ENCODE measurements at regions not wholly inside any gene's neighbourhood (a gene's known extent, or its start where the extent isn't known, plus 50 kb on each side); places are given as distances from the start of the nearest gene placed in this dataset.

GRCh38 chr1:195831789-195832188 is 776.5 kb downstream of the KCNT2 start:
- DNase-seq (ENCODE audit: insufficient read length, low spot score) = no peak
- no peak for TF ChIP-seq POU2F2 (IDR thresholded peaks at IDR 0.05; ENCODE audit: low read depth, low read length)
- TF ChIP-seq TAF1 (IDR thresholded peaks at IDR 0.05; ENCODE audit: low read depth, low read length) = no peak
- TF ChIP-seq SPI1 (IDR thresholded peaks at IDR 0.05; ENCODE audit: low read depth, low read length) = no peak
- no peak for TF ChIP-seq POLR2A (IDR thresholded peaks at IDR 0.05; ENCODE audit: low read depth, low read length)
- no peak for TF ChIP-seq POLR2AphosphoS5 (IDR thresholded peaks at IDR 0.05; ENCODE audit: low read depth, low read length)
- TF ChIP-seq PAX5 (IDR thresholded peaks at IDR 0.05; ENCODE audit: insufficient read depth, low read length, severe bottlenecking) = no peak

GRCh38 chr1:195828325-195828724 is 779.9 kb downstream of the KCNT2 start:
- no peak for FAIRE-seq
- DNase-seq (ENCODE audit: insufficient read length, low spot score) = no peak
- TF ChIP-seq POLR2A (IDR thresholded peaks at IDR 0.05; ENCODE audit: low read depth, low read length) (no peak), TAF1 (IDR thresholded peaks at IDR 0.05; ENCODE audit: low read depth, low read length) (no peak), POLR2AphosphoS5 (IDR thresholded peaks at IDR 0.05; ENCODE audit: low read depth, low read length) (no peak), SPI1 (IDR thresholded peaks at IDR 0.05; ENCODE audit: low read depth, low read length) (no peak), POU2F2 (IDR thresholded peaks at IDR 0.05; ENCODE audit: low read depth, low read length) (no peak), PAX5 (IDR thresholded peaks at IDR 0.05; ENCODE audit: insufficient read depth, low read length, severe bottlenecking) (no peak)

More at GRCh38 chr1:195831789-195832188, 776.5 kb downstream of the KCNT2 start:
- FAIRE-seq = no peak

- TF ChIP-seq POLR2AphosphoS5 (IDR thresholded peaks at IDR 0.05; ENCODE audit: low read depth, low read length) (no peak), SPI1 (IDR thresholded peaks at IDR 0.05; ENCODE audit: low read depth, low read length) (no peak), POLR2A (IDR thresholded peaks at IDR 0.05; ENCODE audit: low read depth, low read length) (no peak), POU2F2 (IDR thresholded peaks at IDR 0.05; ENCODE audit: low read depth, low read length) (no peak), TAF1 (IDR thresholded peaks at IDR 0.05; ENCODE audit: low read depth, low read length) (no peak), PAX5 (IDR thresholded peaks at IDR 0.05; ENCODE audit: insufficient read depth, low read length, severe bottlenecking) (no peak)
- DNase-seq (ENCODE audit: insufficient read length, low spot score) (no peak), FAIRE-seq (no peak)
Measured at GRCh38 chr1:195820925-195821324, 787.3 kb downstream of the KCNT2 start.

- no peak for TF ChIP-seq POLR2AphosphoS5 (IDR thresholded peaks at IDR 0.05; ENCODE audit: low read depth, low read length)
- no peak for TF ChIP-seq POU2F2 (IDR thresholded peaks at IDR 0.05; ENCODE audit: low read depth, low read length)
- no peak for TF ChIP-seq SPI1 (IDR thresholded peaks at IDR 0.05; ENCODE audit: low read depth, low read length)
- TF ChIP-seq TAF1 (IDR thresholded peaks at IDR 0.05; ENCODE audit: low read depth, low read length) = no peak
- TF ChIP-seq PAX5 (IDR thresholded peaks at IDR 0.05; ENCODE audit: insufficient read depth, low read length, severe bottlenecking) = no peak
- no peak for TF ChIP-seq POLR2A (IDR thresholded peaks at IDR 0.05; ENCODE audit: low read depth, low read length)
- DNase-seq (ENCODE audit: insufficient read length, low spot score) (no peak), FAIRE-seq (no peak)
Measured at GRCh38 chr1:195806060-195806459, 802.2 kb downstream of the KCNT2 start.

GRCh38 chr1:195804547-195804946 is 803.7 kb downstream of the KCNT2 start:
- TF ChIP-seq TAF1 (IDR thresholded peaks at IDR 0.05; ENCODE audit: low read depth, low read length) = no peak
- TF ChIP-seq POU2F2 (IDR thresholded peaks at IDR 0.05; ENCODE audit: low read depth, low read length) = no peak
- no peak for TF ChIP-seq PAX5 (IDR thresholded peaks at IDR 0.05; ENCODE audit: insufficient read depth, low read length, severe bottlenecking)
- TF ChIP-seq POLR2A (IDR thresholded peaks at IDR 0.05; ENCODE audit: low read depth, low read length) = no peak
- no peak for TF ChIP-seq SPI1 (IDR thresholded peaks at IDR 0.05; ENCODE audit: low read depth, low read length)
- no peak for FAIRE-seq

GRCh38 chr1:195799016-195799415 is 809.2 kb downstream of the KCNT2 start:
- no peak for FAIRE-seq
- DNase-seq (ENCODE audit: insufficient read length, low spot score) = no peak
- TF ChIP-seq PAX5 (IDR thresholded peaks at IDR 0.05; ENCODE audit: insufficient read depth, low read length, severe bottlenecking) (no peak), SPI1 (IDR thresholded peaks at IDR 0.05; ENCODE audit: low read depth, low read length) (no peak), POU2F2 (IDR thresholded peaks at IDR 0.05; ENCODE audit: low read depth, low read length) (no peak), POLR2AphosphoS5 (IDR thresholded peaks at IDR 0.05; ENCODE audit: low read depth, low read length) (no peak), POLR2A (IDR thresholded peaks at IDR 0.05; ENCODE audit: low read depth, low read length) (no peak), TAF1 (IDR thresholded peaks at IDR 0.05; ENCODE audit: low read depth, low read length) (no peak)

More at GRCh38 chr1:195804547-195804946, 803.7 kb downstream of the KCNT2 start:
- no peak for DNase-seq (ENCODE audit: insufficient read length, low spot score)

- DNase-seq (ENCODE audit: insufficient read length, low spot score) (no peak), FAIRE-seq (no peak)
- TF ChIP-seq SPI1 (IDR thresholded peaks at IDR 0.05; ENCODE audit: low read depth, low read length) = no peak
- no peak for TF ChIP-seq PAX5 (IDR thresholded peaks at IDR 0.05; ENCODE audit: insufficient read depth, low read length, severe bottlenecking)
- TF ChIP-seq POU2F2 (IDR thresholded peaks at IDR 0.05; ENCODE audit: low read depth, low read length) = no peak
Measured at GRCh38 chr1:195794225-195794624, 814.0 kb downstream of the KCNT2 start.

- no peak for FAIRE-seq
- DNase-seq (ENCODE audit: insufficient read length, low spot score) = no peak
Measured at GRCh38 chr1:195791796-195792195, 816.4 kb downstream of the KCNT2 start.

GRCh38 chr1:195790514-195791168 is 817.6 kb downstream of the KCNT2 start:
- DNase-seq (ENCODE audit: insufficient read length, low spot score) = no peak
- TF ChIP-seq SPI1 (IDR thresholded peaks at IDR 0.05; ENCODE audit: low read depth, low read length) (no peak), POLR2AphosphoS5 (IDR thresholded peaks at IDR 0.05; ENCODE audit: low read depth, low read length) (no peak), TAF1 (IDR thresholded peaks at IDR 0.05; ENCODE audit: low read depth, low read length) (no peak), POLR2A (IDR thresholded peaks at IDR 0.05; ENCODE audit: low read depth, low read length) (no peak)
- no peak for FAIRE-seq

More at GRCh38 chr1:195791796-195792195, 816.4 kb downstream of the KCNT2 start:
- TF ChIP-seq POU2F2 (IDR thresholded peaks at IDR 0.05; ENCODE audit: low read depth, low read length) (no peak), PAX5 (IDR thresholded peaks at IDR 0.05; ENCODE audit: insufficient read depth, low read length, severe bottlenecking) (no peak)

- FAIRE-seq = no peak
- DNase-seq (ENCODE audit: insufficient read length, low spot score) = no peak
- TF ChIP-seq POLR2A (IDR thresholded peaks at IDR 0.05; ENCODE audit: low read depth, low read length) (no peak), POU2F2 (IDR thresholded peaks at IDR 0.05; ENCODE audit: low read depth, low read length) (no peak)
Measured at GRCh38 chr1:195789321-195789720, 818.9 kb downstream of the KCNT2 start.
